Frontal cortex (tissue), 3 donors: ENCODE measurements at regions not wholly inside any gene's neighbourhood (a gene's known extent, or its start where the extent isn't known, plus 50 kb on each side); places are given as distances from the start of the nearest gene placed in this dataset.

Experiments used
- DNase-seq, 2 donors: peaks; one replicate each; pipeline ENCODE4 v3.0.0; 2012; ENCODE audit warnings: low spot score in 2 of 2
- FAIRE-seq: peaks from 2 replicates; lab custom pipeline; 2012; peaks lifted over from hg19 to GRCh38; lab: Jason Lieb, UNC
- donor health status: control.
- donor health status: control.
- donor health status: control.

DNA sequence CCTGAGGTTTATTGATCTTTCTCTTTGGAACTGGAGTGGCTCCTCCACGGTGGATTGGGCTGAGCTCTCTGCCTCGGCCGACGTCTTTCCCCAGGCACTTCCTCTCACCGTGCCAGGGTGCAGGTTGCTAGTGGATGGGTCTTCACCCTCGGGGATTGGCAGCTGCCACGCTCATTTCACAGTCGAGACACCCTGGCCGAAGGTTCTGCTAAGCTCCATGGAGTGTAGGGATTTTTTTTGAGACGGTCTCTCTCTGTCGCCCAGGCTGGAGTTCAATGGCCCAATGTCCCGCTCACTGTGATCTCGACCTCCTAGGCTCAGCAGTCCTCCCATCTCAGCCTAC lies 280.8 kb downstream of the SEC14L1 start:
- DNase-seq (no peak), FAIRE-seq (no peak)

DNA sequence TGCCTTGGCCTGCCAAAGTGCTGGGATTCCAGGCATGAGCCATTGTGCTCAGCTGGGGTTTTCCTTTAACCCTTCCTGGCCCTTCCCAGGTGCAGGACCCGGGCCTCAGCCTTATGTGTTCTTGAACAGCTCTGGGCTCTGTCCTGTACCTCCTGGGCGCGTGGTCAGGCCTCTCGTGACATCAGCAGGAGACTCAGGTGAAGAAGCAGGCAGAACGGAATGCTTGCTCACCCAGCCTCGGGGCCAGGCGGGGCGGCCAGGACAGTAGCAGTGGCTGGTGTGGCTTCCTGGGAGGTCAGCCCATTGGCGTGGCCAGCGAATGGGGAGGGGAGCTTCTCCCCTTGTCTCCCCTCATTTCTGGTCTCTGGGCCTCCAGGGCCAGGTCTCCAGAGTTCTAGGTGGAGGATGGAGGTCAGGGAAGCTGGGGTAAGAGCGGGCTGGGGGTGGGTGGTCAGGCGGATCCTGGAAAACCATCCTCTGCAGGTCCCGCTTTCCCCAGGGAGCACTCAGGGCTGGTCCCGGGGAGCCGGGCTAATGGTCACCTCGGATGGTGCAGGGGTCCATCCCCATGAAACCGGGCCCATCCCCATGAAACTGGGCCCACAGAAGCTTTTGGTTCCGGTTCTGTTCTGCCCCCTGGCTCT lies 281.5 kb downstream of the SEC14L1 start:
- FAIRE-seq (no peak), DNase-seq (no peak)

DNA sequence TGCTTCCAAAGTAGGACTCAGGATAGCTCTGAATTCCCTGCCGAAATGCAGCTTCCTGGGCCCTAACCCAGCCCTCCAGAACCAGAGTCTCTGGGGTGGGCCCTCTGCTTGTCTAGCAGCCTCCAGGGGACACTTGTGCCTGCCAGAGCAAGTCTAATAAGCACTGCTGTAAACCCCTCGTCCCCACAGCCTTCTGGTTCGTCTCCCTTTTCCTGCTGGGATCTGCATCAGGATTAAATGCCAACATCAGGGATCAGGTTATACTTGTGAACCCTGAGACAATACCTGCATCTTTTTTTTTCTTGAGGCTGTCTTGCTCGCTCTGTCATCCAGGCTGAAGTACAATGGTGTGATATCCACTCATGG lies 282.0 kb downstream of the SEC14L1 start:
- DNase-seq (no peak), FAIRE-seq (no peak)

DNA sequence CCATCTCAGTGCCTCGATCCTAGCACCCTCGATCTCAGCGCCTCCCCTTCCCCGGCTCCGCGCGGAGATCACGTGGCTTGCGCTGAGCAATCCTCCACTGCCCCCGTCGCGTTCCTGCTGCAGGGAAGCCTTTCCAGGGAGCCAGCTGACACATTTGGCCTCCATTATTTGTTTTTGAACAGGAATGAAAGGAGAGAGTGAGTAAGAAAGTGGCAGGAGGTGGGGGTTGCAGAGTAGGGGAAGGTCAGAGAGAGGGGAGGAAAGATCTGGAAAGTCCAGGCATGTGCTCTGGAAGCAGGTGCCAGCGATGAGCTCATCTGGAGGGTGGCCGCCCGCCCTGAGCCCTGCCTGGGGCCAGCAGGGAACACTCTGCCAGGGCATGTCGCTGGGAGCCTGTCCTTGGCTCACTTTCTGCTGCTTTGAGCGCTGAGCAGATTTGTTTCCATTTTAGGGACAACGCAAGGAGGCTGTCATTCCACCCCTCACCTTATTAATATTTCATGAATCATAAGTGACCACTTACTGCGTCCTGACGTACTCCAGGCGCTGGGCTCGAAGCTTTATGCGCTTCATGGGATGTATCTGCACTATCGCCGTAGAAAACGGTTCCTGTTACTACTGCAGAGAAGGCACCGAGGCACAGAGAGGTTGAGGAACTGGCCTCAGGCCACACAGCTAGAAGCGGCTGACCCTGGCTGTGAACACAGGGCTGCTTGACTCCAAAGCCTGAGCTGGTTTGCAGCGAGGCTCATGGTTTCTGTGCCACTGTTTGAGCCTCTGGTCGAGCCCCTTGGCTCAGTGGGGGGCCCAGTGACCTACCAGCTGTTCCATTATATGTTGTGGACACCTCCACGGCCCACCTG lies 283.1 kb downstream of the SEC14L1 start:
- peak; percentile 49 to 75 for DNase-seq

DNA sequence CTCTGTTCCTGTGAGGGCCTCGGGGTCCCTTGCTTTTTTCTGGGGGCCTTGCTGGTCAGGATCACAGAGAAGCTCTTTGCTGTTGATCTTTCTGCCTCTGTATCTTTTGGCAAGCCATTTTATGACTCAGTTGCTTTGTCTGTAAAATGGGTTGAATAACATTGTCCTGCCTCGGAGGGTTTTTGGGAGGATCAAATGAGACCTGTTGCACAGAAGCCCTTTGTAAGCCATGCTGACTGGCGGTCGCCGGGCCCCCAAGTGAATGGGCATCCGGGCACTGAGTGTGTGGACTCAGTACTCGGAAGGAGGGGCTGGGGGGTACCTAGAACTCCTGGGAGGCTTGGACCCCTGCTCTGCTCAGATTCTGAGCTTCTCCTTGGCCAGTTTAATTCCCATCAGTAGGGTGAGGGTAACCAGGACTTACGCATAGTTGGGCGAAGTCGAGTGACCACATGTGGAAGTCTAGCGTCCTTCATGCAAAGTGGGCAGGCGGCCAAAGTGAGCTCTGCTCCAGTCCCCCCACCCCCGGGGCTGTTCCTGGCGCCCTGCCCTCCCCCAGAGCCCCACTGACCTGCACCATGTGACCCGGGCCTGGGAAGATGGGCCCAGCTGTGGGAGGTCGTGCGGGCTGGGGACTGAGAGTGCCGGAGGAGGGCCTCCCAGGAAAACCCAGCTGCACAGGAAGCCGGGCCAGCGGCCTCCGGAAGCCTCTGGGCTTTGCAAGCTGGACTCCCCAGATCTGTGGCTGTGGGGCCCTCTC lies 284.0 kb downstream of the SEC14L1 start:
- no peak for FAIRE-seq
- DNase-seq, result peak; percentile 51 to 70

More for the DNA sequence above, 283.1 kb downstream of the SEC14L1 start:
- no peak for FAIRE-seq

DNA sequence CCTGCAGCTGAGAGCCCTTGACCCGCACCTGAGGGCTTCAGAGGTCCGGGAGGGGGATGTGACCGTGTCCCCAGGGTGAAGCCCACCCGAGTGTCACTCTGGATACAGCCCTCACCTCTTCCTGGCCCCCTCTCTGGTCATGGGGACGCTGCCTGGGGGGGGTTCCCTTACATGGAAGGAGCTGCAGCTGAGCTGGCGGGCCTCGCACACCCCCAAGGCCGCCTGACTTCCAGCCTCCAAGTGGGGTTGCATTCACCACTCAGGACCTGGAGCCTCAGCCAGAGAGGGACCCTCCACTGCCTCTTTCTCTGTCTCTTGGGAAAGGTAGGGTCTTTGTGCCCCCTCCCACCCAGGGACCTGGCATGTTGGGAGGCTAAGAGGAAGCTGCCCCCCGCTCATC lies 284.6 kb downstream of the SEC14L1 start:
- DNase-seq (no peak), FAIRE-seq (no peak)

DNA sequence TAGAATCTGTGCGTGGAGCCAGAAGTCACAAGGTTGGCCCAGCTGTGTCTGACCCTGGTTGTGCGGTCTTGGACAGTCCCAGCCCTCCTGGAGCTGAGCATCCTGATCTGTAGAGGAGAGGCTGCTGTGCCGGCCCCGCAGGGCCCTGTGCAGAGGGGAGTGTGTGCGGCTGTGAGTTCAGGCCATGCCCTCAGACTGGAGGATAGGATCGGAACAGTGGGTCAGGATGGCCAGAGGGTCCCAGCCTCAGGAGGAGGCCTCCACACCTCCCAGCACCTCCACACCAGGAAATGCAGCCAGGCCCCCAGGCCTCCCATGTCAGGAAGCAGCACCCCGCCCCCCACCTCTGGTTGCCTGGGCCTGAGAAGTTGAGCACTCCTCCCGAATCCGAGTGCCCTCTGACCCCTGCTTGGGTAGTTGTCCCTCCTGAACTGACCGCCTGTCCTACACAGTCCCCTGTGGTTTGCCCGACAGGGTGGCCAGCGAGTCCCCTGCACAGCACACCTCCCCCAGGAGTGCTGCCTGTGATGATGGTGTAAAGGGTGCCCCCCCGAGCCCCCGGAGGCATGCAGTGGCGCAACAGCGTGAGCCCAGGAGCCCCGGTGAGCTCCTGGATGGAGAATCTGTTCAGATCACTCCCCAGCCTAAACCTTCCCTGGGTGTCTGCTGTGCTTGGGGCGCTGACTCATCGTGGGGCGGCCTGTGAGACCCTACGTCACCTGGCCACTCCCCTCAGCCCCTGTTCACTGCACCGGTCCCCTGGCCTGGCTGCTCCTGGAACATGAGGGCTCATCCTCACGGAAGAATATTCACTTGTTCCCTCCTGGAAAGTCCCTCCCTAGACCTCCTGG lies 285.2 kb downstream of the SEC14L1 start:
- DNase-seq (no peak), FAIRE-seq (no peak)

DNA sequence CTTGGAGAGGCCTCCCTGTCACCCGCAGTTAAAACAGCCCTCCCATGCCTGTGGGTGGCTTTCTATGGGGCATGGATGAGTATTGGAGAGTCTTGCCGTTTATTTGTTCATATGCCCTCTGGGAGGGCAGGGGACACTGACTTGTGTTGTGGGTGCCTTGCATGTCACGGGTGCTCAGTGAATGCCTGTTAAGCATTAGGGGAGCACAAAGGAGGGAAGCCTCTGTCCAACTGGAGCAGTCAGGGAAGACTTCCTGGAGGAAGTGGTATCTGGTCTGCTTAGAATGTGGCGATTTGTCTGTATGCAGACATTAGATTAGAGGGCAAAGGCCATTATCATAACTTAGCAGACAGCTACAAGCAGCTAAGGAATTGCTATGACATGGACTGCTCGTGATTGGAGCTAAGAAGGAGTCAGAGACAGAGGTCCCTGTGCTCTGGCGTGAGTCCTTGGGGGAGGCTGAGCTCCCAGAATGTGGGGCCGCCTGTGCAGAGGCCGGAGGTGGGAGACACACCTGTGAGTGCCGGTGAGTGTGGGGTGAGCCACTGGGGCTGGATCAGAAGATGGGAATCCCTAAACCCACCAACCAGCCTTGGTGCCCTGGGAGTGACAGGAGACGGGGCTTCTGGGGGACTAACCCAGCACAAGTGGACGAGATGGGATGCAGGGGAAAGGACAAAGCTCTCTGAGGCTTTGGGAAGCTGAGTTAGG lies 286.1 kb downstream of the SEC14L1 start:
- DNase-seq (no peak), FAIRE-seq (no peak)

DNA sequence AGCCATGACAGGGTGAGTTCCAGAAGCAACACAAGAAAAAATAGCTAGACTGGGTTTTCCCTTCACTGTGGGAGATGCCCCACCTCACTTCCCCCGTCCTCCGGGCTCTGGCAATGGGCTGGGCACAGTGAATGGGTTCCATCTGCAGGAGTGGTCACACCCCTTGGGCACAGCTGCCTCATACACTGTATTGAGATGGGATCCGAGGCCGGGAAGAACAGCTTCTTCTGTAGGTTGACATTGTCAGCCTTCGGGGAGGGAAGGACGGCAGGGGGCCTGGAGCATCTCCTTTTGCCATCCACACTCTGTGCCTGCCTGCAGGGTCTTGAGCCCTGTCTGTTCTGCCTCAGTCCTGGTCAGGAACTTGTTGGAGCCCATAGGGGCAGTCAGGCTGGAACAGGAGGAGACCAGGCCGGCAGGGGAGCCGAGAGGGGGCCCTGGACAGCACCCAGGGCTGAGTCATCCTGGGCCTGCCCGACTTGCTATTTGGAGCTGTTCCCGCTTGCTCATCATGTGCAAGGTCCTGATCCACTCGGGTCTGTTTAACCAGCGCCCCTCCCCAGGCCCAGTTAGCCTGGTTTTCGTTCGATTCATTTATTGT lies 286.7 kb downstream of the SEC14L1 start:
- DNase-seq (no peak), FAIRE-seq (no peak)

DNA sequence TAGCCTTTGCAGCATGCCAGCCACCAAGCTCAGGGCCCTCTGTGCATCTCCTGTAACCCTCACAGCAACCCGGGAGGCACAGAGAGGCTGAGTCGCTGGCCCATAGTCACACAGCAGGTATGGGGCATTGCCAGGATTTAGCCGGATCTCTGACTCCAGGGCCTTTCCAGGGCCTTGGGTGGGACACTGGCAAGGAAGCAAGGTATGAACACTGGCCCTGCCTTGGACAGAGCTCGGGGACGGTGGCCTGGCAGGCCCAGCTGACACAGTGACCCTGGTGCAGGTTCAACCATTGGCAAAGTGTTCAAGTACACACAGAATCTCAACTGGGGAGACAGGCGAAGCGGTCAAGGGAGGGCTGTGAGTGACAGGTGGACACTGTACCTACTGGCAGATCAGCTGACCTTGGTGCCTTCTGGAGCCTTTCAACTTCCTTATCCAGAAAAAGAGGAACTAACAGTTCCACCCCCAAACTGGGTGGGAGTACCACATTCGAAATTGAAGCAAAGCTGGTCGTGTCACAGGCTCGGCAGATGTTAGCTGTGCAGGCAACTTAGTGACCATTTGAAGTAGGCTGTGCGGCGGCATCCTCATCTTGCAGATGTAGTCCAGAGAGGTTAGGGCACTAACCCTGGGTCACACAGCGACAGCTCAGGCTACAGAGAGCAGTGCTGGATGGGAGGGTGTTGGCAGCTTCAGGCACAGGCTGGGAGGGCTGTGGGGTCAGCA lies 287.4 kb downstream of the SEC14L1 start:
- DNase-seq (no peak), FAIRE-seq (no peak)

DNA sequence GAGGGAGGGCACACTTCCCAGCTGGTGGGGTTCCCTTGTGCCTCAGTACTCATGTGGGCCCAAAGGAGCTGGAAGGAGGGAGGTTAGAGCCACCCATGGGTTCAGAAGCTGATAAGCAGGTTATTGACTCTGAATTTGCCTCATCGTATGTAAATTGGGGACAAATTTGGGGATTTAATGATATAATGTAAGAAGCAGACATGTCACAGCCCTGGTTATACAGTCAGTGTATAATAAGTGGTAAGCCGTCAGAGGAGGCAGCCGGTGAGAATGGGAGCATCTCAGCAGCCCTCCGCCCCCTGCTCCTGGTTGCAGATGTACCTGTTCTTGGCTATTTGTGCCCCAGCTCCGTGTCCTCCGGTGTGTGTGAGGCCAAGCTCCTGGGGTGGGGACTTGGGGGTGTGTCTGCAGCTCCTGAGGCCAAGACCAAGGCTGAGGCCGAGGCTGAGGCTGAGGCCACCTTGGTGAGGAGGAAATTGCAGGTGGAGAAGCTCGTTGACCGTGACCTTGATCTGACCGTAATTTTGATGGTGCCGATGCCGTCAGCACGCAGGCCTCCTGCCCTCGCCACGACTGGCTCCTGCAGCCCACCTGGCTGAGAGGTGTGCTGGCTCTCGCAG lies 288.1 kb downstream of the SEC14L1 start:
- no peak for DNase-seq
- no peak for FAIRE-seq

DNA sequence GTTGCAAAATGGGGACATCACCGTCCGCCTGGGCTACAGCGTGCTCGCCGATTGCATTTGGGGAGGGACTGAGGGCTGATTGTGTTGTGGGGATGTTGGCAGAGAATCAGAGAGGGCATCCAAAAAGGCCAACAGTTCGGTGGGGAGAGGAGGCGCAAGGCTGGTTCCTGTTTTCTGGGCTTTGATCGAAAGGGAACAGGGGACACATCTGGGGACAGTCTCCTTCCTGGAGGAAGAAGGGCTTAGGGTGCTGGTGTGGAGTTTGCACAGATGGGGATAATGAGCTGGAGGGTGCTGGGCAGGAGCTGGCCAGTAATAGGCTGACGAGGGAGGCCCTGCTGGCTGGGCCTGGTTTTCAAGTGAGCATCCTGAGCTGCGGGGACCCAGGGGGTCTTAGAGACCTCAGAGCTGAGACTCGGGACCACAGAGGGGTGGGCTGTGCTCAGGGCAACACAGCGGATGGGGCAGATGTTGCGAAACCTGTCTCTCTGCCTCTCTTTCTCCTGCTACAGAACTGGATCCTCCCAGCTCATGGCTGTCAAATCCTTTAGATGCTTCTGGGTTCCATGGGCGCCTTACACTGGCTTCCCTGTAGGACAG lies 288.7 kb downstream of the SEC14L1 start:
- DNase-seq, result no peak
- FAIRE-seq, result no peak

DNA sequence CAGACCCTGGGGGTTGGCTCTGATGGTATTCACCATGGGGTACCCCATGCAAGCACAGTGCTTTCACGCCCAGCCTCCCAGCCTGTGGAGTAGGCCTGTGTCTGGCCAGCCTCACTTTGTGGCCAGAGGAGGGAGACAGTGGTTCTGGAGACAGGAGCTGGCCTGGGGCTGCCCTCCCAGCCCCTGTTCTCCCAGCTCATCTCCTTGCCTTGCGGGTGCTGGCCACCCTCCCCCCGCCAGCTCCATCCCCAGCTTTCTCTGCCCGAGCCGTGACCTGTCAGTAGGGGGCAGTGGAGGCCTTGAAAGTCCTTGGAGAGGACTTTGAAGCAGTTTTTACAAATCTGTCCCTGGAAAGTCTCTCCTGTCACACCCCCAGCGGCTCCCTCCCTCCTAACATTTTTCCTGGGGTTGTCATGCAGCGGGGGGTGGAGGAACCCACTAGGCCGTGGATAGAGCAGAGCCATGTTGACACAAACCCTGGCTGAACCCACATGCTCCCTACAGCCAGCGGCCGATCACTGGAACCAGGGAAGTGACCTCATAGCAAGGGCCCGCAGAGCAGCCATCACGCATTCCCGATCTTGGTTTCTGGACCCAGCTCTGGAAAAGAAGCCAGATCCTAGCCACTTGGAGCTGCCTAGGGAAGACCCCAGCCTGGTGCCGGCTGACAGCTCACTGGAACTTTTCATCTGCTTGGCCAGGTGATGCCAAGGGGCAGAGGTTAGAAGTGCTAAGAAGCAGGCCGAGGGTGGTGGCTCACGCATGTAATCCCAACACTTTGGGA lies 289.4 kb downstream of the SEC14L1 start:
- no peak for FAIRE-seq
- DNase-seq, result peak; percentile 62 to 79

DNA sequence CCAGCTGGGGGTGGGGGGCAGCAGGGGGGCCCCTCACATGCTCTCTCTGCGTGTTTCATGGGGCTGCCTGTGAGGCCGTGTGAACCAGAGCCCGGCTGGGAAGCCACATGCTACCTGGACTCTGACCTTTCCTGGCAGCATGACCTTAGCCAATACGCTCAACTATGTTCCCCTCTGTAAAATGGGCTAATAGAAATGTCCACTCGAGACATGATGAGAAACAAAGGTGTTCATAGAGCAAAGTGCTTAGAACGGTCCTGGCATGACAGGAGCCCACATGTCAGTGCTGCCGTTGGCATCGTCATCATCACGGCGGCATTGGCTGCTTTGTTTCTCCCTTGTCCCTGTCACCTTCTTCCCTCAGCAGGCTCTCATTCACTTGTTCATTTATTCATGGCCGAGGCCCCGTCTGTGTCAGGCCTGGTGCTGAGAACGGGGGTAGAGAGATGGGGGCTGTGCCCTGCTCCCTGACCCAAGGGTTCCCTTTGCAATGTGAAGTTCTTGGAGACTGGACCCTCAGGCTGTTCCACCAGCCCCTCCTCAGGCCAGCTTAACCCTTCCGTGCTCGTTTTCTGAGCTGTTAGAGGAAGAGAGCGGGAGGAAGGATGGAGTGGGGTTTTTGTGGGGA lies 291.4 kb downstream of the SEC14L1 start:
- DNase-seq (no peak), FAIRE-seq (no peak)

DNA sequence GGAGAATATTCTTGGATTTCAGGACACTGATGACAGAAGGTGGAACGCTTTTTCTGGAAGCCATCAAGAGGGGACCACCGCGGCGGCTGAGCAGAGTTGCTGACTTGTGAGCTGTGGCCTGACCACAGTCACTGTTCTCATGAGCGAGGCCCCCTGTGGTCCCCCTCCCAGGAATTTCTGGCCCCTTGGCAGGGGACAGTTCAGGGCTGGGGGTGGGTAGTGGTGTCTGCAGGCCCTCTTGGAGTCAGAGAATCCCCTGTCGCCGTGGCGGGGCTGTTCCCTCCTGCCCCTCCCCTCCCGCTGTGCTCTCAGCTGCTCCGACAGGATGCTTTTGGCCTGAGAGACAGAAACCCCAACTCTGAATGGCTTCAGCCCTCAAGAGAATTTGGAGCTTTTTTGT lies 292.0 kb downstream of the SEC14L1 start:
- FAIRE-seq, result no peak
- DNase-seq, result no peak

DNA sequence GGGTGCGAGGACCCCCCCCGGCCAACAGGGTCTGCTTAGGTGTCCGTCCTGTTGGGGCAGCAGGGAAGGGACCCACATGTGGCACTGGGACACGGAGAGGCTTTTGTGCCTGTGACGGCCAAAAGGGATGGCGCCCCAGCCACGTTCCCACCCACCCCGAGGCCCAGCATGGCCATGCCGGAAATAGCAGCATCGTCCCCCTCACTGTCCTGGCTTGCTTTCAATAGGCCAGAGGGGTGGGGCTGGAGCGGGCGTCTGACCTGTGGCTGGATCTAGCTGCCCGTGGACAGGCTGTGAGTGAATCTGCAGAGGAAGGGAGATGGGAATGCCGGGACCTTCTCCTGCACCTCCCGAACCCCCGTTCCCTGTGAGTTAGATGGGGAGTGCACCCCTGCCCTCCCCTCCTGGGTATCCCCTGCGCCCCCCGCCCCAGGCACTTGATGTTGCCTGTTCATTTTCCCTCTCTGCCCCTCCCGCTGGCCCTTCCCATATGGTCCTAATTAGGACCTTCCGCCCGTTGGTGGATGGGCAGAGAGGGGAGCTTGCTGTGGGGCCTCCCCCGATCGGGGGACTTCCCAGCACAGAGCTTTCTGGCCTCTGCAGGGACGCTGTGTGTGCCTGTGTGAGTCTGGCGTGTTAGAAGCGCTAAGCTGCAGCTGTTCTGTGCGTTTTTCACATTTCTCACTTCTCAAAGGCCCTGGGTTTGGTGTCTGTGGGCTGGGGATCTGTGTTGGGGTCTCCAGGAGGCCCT lies 292.8 kb downstream of the SEC14L1 start:
- no peak for DNase-seq
- FAIRE-seq, result no peak
